ENCODE measurements at regions not wholly inside any gene's neighbourhood (a gene's known extent, or its start where the extent isn't known, plus 50 kb on each side); places are given as distances from the start of the nearest gene placed in this dataset.

GRCh38 chr9:27701016-27701415 is 127.7 kb upstream of the C9orf72 start:
- no peak for TF ChIP-seq CTCF (IDR thresholded peaks at IDR 0.05)

DNA sequence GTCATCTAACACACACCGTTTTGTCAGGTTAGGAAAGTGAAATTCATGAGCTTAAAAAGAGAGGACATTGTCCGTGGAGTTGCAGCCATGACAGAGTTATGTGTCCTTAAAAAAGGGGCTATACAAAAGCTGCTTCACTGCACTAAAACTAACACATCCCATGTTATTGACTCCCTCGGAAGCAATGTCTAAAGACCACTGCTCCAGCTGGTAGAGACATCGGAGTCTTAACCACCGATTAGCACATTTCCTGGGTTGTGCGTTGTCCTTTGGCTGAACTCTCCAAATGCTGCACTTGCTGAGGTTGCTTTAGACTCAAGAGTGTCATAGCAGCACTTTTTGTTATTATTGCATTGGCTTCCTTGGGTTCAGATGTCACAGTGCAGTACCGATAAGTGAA is 128.3 kb upstream of the C9orf72 start:
- TF ChIP-seq CTCF (IDR thresholded peaks at IDR 0.05), result no peak

DNA sequence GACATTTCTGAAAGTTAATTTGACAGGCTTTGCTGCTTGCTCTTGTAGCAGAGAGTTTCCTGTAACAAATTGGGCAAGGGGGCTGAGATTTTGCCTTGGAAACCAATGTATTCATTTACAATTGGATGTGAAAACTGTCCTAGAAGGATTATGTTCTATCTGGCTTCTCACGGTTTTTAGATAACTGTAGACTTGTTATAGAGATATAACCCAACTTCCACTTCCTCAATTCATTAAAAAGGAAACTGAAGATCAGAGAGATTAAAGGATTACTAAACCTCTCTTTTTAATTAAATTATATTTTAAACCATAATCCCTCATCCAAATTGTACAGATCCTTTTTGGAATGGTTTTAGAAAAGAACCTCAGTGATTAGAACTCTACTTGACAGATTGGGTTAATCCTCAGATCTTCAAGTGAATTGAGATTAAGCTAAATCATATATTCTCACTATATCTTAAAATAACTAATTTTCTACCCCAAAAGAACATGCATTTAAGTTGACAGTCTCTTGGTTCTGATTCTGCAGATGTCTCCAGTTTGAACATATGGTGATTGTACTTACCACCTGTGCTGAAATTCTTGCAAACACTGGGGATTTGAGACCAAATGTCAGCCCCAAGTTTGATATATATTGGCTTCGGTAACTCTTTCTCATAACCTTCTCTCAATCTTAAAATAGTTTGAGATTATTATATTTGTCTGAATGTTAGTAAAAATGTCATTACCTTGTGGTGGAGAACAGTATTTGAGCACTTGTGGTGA is 130.1 kb upstream of the C9orf72 start:
- no peak for TF ChIP-seq CTCF (IDR thresholded peaks at IDR 0.05)

DNA sequence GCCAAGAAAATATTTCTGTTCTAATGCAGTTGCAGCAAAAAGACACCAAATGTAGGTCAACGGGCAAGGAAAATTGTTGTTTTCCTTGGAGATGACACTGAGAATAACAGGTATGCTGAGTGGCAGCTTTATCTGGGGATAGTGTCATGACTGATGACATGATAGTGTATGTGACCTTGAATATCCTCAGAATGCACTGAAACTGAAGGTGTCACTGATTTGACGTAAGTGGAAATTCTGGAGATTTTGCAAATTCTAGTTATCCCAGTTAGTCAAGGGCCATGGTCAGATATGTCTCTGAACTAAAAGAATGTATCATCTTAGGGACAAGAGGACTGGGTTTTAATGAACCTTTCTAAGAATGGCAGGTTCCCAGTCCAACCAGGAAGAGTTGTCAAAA is 138.0 kb upstream of the C9orf72 start:
- no peak for TF ChIP-seq CTCF (IDR thresholded peaks at IDR 0.05)

- TF ChIP-seq CTCF (IDR thresholded peaks at IDR 0.05), result no peak
Measured at GRCh38 chr9:27712806-27713205, 139.5 kb upstream of the C9orf72 start.

GRCh38 chr9:27714388-27714787 is 141.1 kb upstream of the C9orf72 start:
- TF ChIP-seq CTCF (IDR thresholded peaks at IDR 0.05), result peak; percentile 17; the same call in 1 of the 2 replicates

DNA sequence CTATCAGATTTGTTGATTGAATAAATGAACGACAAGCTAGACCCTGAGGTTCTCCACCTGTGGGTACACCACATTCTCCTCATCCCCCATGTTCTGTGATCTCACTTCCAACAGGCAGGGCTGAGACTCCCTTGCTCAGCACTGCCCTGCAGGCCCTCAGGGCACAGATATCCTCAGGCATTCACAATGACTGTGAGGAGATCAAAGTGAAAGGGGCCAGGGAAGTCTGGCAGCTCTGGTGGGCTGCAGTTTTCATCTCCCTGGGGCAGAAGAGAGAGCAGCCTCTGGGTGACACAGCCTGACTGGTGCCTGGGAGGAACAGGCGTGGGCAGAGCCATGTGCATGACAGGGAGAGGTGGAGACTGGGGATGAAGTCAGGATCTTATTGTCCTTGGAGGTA is 142.4 kb upstream of the C9orf72 start:
- TF ChIP-seq CTCF (IDR thresholded peaks at IDR 0.05), result no peak

DNA sequence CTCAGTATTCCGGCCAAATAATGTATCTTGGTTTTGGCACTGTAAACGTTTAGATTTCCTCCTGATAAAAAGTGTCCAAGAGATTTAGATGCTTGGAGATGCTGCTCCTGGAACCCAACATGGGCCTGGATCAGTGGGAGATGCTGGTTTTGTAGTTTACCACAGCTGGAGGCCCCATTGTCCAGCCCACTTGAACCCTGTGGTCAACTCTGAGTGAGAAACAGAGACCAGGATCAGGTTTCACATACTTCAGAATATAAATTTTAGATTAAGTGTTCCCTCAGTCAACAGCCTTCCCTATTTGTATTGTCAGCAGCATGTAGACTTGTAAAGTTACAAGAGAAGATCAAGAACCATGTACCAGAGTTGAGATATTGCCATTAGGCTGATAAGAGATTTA is 144.7 kb upstream of the C9orf72 start:
- no peak for TF ChIP-seq CTCF (IDR thresholded peaks at IDR 0.05)
